CD14-positive monocyte (primary cell): ENCODE measurements at regions not wholly inside any gene's neighbourhood (a gene's known extent, or its start where the extent isn't known, plus 50 kb on each side); places are given as distances from the start of the nearest gene placed in this dataset.

Experiments
- DNase-seq, 3 donors: peaks; one replicate each; pipeline ENCODE4 v3.0.0-alpha.2; 2011 to 2022
- H2AFZ ChIP-seq: 2 replicates; pipeline ENCODE4 v1.6.0; 2012; ENCODE audit warnings: mild to moderate bottlenecking, low read depth, low read length, inconsistent platforms; ENCODE audit not compliant: insufficient read depth, poor library complexity, severe bottlenecking
- H3K27ac ChIP-seq, 2 donors: 1 replicate in 1 of 2; 2 replicates in 1 of 2; pipeline ENCODE4 v1.5.1; 2012 to 2013; ENCODE audit warnings: low read length in 2 of 2, control low read depth in 1 of 2, inconsistent platforms in 1 of 2, low read depth in 1 of 2, mild to moderate bottlenecking in 1 of 2
- H3K27me3 ChIP-seq, 2 donors: one replicate each; pipeline versions ENCODE4 v1.6.0 to v1.6.1; 2011 to 2013; ENCODE audit warnings: low read length in 2 of 2; ENCODE audit not compliant: control insufficient read depth in 2 of 2, insufficient read depth in 2 of 2
- H3K36me3 ChIP-seq, 2 donors: replicated peaks in 1 of 2; 1 replicate in 1 of 2; 2 replicates in 1 of 2; pipeline versions ENCODE4 v1.5.1 to v1.6.1; 2012 to 2013; ENCODE audit warnings: low read length in 2 of 2, control low read depth in 1 of 2, inconsistent platforms in 1 of 2, mild to moderate bottlenecking in 1 of 2; ENCODE audit not compliant: insufficient read depth in 2 of 2, control insufficient read depth in 1 of 2
- H3K4me1 ChIP-seq, 2 donors: 1 replicate in 1 of 2; 2 replicates in 1 of 2; pipeline versions ENCODE4 v1.5.1 to v1.6.1; 2012 to 2013; ENCODE audit warnings: low read length in 2 of 2, control low read depth in 1 of 2, inconsistent platforms in 1 of 2, mild to moderate bottlenecking in 1 of 2, moderate library complexity in 1 of 2; ENCODE audit not compliant: insufficient read depth in 2 of 2, control insufficient read depth in 1 of 2
- H3K4me2 ChIP-seq: replicated peaks from 2 replicates; pipeline ENCODE3; 2012; ENCODE audit warnings: low read length, moderate library complexity, mild to moderate bottlenecking; ENCODE audit not compliant: poor library complexity, severe bottlenecking; ENCODE audit errors: extremely low read depth
- H3K4me3 ChIP-seq, 3 experiments: fragments of 200-600 bp in 1 of 3; sonication (generic) in 1 of 3; replicated peaks in 1 of 3; 1 replicate in 2 of 3; 2 replicates in 1 of 3; pipeline ENCODE4 v1.5.1; 2011 to 2013; ENCODE audit warnings: low read length in 3 of 3, mild to moderate bottlenecking in 3 of 3, control low read depth in 2 of 3, low read depth in 2 of 3, inconsistent platforms in 1 of 3, moderate library complexity in 1 of 3
- H3K79me2 ChIP-seq: 2 replicates; pipeline ENCODE4 v1.6.0; 2012; ENCODE audit warnings: mild to moderate bottlenecking, control low read depth, inconsistent platforms, low read length, moderate library complexity; ENCODE audit not compliant: insufficient read depth
- H3K9ac ChIP-seq: 2 replicates; pipeline ENCODE4 v1.6.0; 2017; ENCODE audit warnings: low read length, mild to moderate bottlenecking; ENCODE audit not compliant: insufficient read depth, poor library complexity, severe bottlenecking
- H3K9me3 ChIP-seq, 2 donors: replicated peaks in 1 of 2; 1 replicate in 1 of 2; 2 replicates in 1 of 2; pipeline versions ENCODE4 v1.5.1 to v1.6.1; 2012 to 2013; ENCODE audit warnings: low read length in 2 of 2, control low read depth in 1 of 2; ENCODE audit not compliant: control insufficient read depth in 1 of 2, insufficient read depth in 1 of 2
- H4K20me1 ChIP-seq: 2 replicates; pipeline ENCODE4 v1.6.0; 2012; ENCODE audit warnings: mild to moderate bottlenecking, low read length, control low read depth, moderate library complexity; ENCODE audit not compliant: insufficient read depth
- H3K27ac Mint-ChIP-seq, 7 donors: one replicate each; pipeline ENCODE4 v1.8.0; 2020; ENCODE audit warnings: mild to moderate bottlenecking in 7 of 7, mixed read lengths in 7 of 7, moderate library complexity in 6 of 7, inconsistent platforms in 2 of 7
- H3K27me3 Mint-ChIP-seq, 3 donors: one replicate each; pipeline ENCODE4 v1.8.0; 2021 to 2022; ENCODE audit warnings: low read depth in 3 of 3, mild to moderate bottlenecking in 3 of 3, mixed read lengths in 3 of 3, moderate library complexity in 3 of 3, inconsistent platforms in 1 of 3
- H3K36me3 Mint-ChIP-seq, 2 donors: one replicate each; pipeline ENCODE4 v1.8.0; 2020; ENCODE audit warnings: mixed read lengths in 2 of 2, inconsistent platforms in 1 of 2, mild to moderate bottlenecking in 1 of 2
- H3K4me1 Mint-ChIP-seq: one replicate; pipeline ENCODE4 v1.8.0; 2020; ENCODE audit warnings: mild to moderate bottlenecking, mixed read lengths
- H3K4me3 Mint-ChIP-seq, 2 donors: one replicate each; pipeline ENCODE4 v1.8.0; 2020; ENCODE audit warnings: mild to moderate bottlenecking in 2 of 2, mixed read lengths in 2 of 2, moderate library complexity in 1 of 2
- H3K9me3 Mint-ChIP-seq, 7 donors: one replicate each; pipeline ENCODE4 v1.8.0; 2020 to 2022; ENCODE audit warnings: mixed read lengths in 7 of 7, mild to moderate bottlenecking in 6 of 7, moderate library complexity in 6 of 7, inconsistent platforms in 2 of 7
- CTCF ChIP-seq: fragments of 200-600 bp; IDR thresholded peaks from one replicate; pipeline ENCODE4 v1.8.0; 2022; ENCODE audit warnings: antibody characterized with exemption, mild to moderate bottlenecking
- WGBS: methylation state at CpG from one replicate; pipeline ENCODE4 v1.1.5; 2013; ENCODE audit warnings: missing lambda C conversion rate; ENCODE audit not compliant: insufficient coverage; 5-methylcytosine and 5-hydroxymethylcytosine counted together
- intact Hi-C, 2 donors: fragments of 100-400 bp; cut with micrococcal nuclease; formaldehyde crosslinking; loops; one replicate each; pipeline versions ENCODE4 v1.15.0 to v1.15.1; 2023

- H3K9me3 Mint-ChIP-seq: peaks cover 0 to 2% (median 0%) of the 10 kb centered on the region in 7 donors
- H3K4me1 Mint-ChIP-seq: no peaks in the 10 kb centered on the region
- WGBS: no CpG with 5 or more reads among the region's 1 CpG
- no peak overlapping the region for H2AFZ ChIP-seq
- no peak overlapping the region for H3K4me2 ChIP-seq
- DNase-seq: no peak
- H3K4me3 Mint-ChIP-seq: no peak overlapping the region
- H3K4me1 ChIP-seq: no peaks in the 10 kb centered on the region
- no peak overlapping the region for H3K27ac ChIP-seq
- H3K27ac Mint-ChIP-seq: no peak overlapping the region
- intact Hi-C loops: no loop called here
- H3K4me3 ChIP-seq: no peak overlapping the region
- H3K79me2 ChIP-seq: no peaks in the 10 kb centered on the region
- TF ChIP-seq CTCF: no peak
- no peaks in the 10 kb centered on the region for H3K36me3 ChIP-seq
- no peaks in the 10 kb centered on the region for H3K27me3 ChIP-seq
- no peaks in the 10 kb centered on the region for H3K36me3 Mint-ChIP-seq
- H3K9ac ChIP-seq: no peak overlapping the region
- H3K9me3 ChIP-seq: no peaks in the 10 kb centered on the region
- peaks cover 0 to 4% (median 0%) of the 10 kb centered on the region in 3 donors for H3K27me3 Mint-ChIP-seq
- H4K20me1 ChIP-seq: no peaks in the 10 kb centered on the region
Measured at GRCh38 chr4:159542296-159542695, 439.4 kb downstream of the RAPGEF2 start.

GRCh38 chr4:159543831-159544230 lies 441.0 kb downstream of the RAPGEF2 start:
- Mint-ChIP-seq H3K4me3 (no peak overlapping the region), H3K27me3 (peaks cover 0 to 4% (median 0%) of the 10 kb centered on the region in 3 donors), H3K27ac (no peak overlapping the region), H3K4me1 (no peaks in the 10 kb centered on the region), H3K36me3 (no peaks in the 10 kb centered on the region), H3K9me3 (peaks cover 0 to 2% (median 0%) of the 10 kb centered on the region in 7 donors)
- H3K79me2 ChIP-seq: no peaks in the 10 kb centered on the region
- DNase-seq: no peak
- no peaks in the 10 kb centered on the region for H3K9me3 ChIP-seq
- 90% methylated on average over 3 of the region's 5 CpGs for WGBS
- no peaks in the 10 kb centered on the region for H3K4me1 ChIP-seq
- no peak overlapping the region for H3K4me3 ChIP-seq
- no peaks in the 10 kb centered on the region for H4K20me1 ChIP-seq
- no peak overlapping the region for H3K27ac ChIP-seq
- H2AFZ ChIP-seq: no peak overlapping the region
- no peaks in the 10 kb centered on the region for H3K27me3 ChIP-seq
- no peak for TF ChIP-seq CTCF
- intact Hi-C loops: no loop called here
- no peak overlapping the region for H3K4me2 ChIP-seq
- no peak overlapping the region for H3K9ac ChIP-seq
- H3K36me3 ChIP-seq: no peaks in the 10 kb centered on the region
